BLaER1 (cell line): ENCODE measurements at regions not wholly inside any gene's neighbourhood (a gene's known extent, or its start where the extent isn't known, plus 50 kb on each side); places are given as distances from the start of the nearest gene placed in this dataset.

Experiments used
- H3K27ac ChIP-seq: shearing (Covaris generic); formaldehyde crosslinking; 2 replicates; pipeline ENCODE4 v1.8.1; 2022
- H3K27me3 ChIP-seq: shearing (Covaris generic); formaldehyde crosslinking; 2 replicates; pipeline ENCODE4 v1.8.1; 2022
- H3K36me3 ChIP-seq: shearing (Covaris generic); formaldehyde crosslinking; 2 replicates; pipeline ENCODE4 v1.8.1; 2022
- H3K4me1 ChIP-seq: shearing (Covaris generic); formaldehyde crosslinking; 2 replicates; pipeline ENCODE4 v1.8.1; 2022
- H3K4me2 ChIP-seq: shearing (Covaris generic); formaldehyde crosslinking; 2 replicates; pipeline ENCODE4 v1.8.1; 2022
- H3K4me3 ChIP-seq: shearing (Covaris generic); formaldehyde crosslinking; 2 replicates; pipeline ENCODE4 v1.8.1; 2022
- H3K9ac ChIP-seq: shearing (Covaris generic); formaldehyde crosslinking; 2 replicates; pipeline ENCODE4 v1.8.1; 2022
- H3K9me3 ChIP-seq: shearing (Covaris generic); formaldehyde crosslinking; 2 replicates; pipeline ENCODE4 v1.8.1; 2022
- H4K20me1 ChIP-seq: shearing (Covaris generic); formaldehyde crosslinking; 2 replicates; pipeline ENCODE4 v1.8.1; 2022
- Cebpa-rat ChIP-seq: shearing (Covaris generic); IDR thresholded peaks from 2 replicates; pipeline ENCODE4 v1.8.1; 2022

DNA sequence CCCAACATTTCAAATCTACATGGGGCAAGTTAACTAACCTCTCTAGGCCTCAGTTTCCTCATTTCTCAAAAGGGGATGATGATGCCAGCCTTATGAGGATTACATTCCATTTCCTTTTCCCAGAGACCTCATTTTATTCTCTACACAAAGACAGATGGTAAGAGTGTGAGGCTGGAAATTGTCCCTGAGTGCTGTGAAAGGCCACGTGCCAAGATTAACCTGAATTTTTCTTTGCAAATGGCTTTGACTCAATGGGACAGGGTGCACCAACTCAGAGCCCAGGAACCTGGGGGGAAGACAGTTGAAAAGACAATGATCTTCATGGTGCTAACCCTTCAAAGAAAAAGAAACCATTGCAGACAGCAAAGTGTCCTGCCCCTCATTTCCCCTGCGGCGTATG lies 332.8 kb downstream of the TMEM114 start:
- Histone ChIP-seq H3K9me3 (no peaks in the 10 kb centered on the region), H3K27ac (no peak overlapping the region), H4K20me1 (no peaks in the 10 kb centered on the region), H3K4me2 (no peak overlapping the region), H3K4me1 (no peaks in the 10 kb centered on the region), H3K36me3 (no peaks in the 10 kb centered on the region), H3K9ac (no peak overlapping the region), H3K4me3 (no peak overlapping the region), H3K27me3 (no peaks in the 10 kb centered on the region)
- TF ChIP-seq Cebpa-rat = no peak

- Histone ChIP-seq H3K4me2 (no peak overlapping the region), H4K20me1 (no peaks in the 10 kb centered on the region), H3K27ac (no peak overlapping the region), H3K9me3 (no peaks in the 10 kb centered on the region), H3K9ac (no peak overlapping the region), H3K4me3 (no peak overlapping the region), H3K27me3 (no peaks in the 10 kb centered on the region), H3K36me3 (no peaks in the 10 kb centered on the region), H3K4me1 (no peaks in the 10 kb centered on the region)
- TF ChIP-seq Cebpa-rat = no peak
Observed at GRCh38 chr16:8254405-8254804, 335.9 kb downstream of the TMEM114 start.

DNA sequence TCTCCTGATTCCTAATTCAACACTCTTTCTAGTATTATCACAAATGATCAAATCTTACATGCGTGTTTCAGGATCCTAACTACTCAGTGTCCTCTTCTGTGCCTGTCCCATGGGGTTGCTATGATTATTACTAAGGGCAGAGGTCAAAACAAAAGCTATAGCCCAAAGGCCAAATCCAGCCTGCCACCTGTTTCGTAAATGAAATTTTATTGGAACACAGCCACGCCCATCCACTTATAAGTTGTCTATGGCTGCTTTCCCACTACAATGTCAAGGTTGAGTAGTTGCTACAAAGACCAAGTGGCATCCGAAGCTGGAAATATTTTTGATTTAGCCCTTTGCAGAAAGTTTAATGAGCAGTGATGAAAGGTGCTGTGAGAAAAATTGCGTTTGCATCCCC lies 336.6 kb downstream of the TMEM114 start:
- no peaks in the 10 kb centered on the region for H3K36me3 ChIP-seq
- no peaks in the 10 kb centered on the region for H3K4me1 ChIP-seq
- TF ChIP-seq Cebpa-rat = no peak

DNA sequence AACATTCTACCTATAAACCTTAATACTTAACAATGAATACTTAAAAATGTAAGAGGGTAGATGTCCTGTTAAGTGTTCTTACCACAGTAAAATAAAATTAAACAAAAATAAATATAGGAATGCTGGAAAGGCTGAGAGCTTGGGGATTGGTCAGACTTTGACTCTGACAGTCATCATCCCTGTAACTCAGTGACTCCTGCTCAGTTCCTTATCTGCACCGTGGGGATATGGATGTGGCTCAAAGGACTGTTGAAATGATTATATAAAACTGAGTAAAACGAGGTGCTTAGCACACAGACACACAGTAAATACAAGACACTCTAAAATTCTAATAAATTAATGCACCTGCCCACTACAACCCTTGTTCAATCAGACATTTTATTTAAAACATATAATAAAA lies 338.6 kb downstream of the TMEM114 start:
- Histone ChIP-seq H3K4me3 (no peak overlapping the region), H3K36me3 (no peaks in the 10 kb centered on the region), H3K4me2 (no peak overlapping the region), H3K9me3 (no peaks in the 10 kb centered on the region), H3K4me1 (no peaks in the 10 kb centered on the region), H3K9ac (no peak overlapping the region), H3K27ac (no peak overlapping the region), H3K27me3 (no peaks in the 10 kb centered on the region), H4K20me1 (no peaks in the 10 kb centered on the region)
- TF ChIP-seq Cebpa-rat = no peak

More for the DNA sequence above, 336.6 kb downstream of the TMEM114 start:
- no peaks in the 10 kb centered on the region for H3K27me3 ChIP-seq
- H3K4me2 ChIP-seq = no peak overlapping the region
- no peak overlapping the region for H3K27ac ChIP-seq
- H3K9me3 ChIP-seq = no peaks in the 10 kb centered on the region
- no peaks in the 10 kb centered on the region for H4K20me1 ChIP-seq
- H3K4me3 ChIP-seq = no peak overlapping the region
- H3K9ac ChIP-seq = no peak overlapping the region

DNA sequence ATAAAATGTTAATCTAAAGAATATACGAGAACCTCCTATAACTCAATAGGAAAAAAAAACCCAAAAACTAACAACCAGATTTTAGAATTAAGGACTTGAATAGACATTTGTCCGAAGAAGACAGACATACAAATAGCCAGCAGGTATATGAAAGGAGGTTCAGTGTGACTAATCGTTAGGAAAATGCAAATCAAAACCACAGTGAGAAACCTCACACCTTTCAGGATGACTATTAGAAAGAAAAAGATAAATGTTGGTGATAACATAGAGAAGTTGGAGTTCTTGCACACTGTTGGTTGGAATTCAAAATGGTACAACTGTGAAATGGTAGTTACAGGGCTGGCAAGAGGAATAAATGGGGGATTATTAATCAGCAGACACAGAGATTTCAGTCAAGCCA lies 339.0 kb downstream of the TMEM114 start:
- Histone ChIP-seq H3K27ac (no peak overlapping the region), H3K9me3 (no peaks in the 10 kb centered on the region), H3K9ac (no peak overlapping the region), H3K4me1 (no peaks in the 10 kb centered on the region), H3K36me3 (no peaks in the 10 kb centered on the region), H3K27me3 (no peaks in the 10 kb centered on the region), H3K4me3 (no peak overlapping the region), H3K4me2 (no peak overlapping the region), H4K20me1 (no peaks in the 10 kb centered on the region)
- no peak for TF ChIP-seq Cebpa-rat

- Histone ChIP-seq H3K9me3 (no peaks in the 10 kb centered on the region), H4K20me1 (no peaks in the 10 kb centered on the region), H3K4me2 (no peak overlapping the region), H3K4me3 (no peak overlapping the region), H3K9ac (no peak overlapping the region), H3K36me3 (no peaks in the 10 kb centered on the region), H3K4me1 (no peaks in the 10 kb centered on the region), H3K27me3 (no peaks in the 10 kb centered on the region), H3K27ac (no peak overlapping the region)
- no peak for TF ChIP-seq Cebpa-rat
Observed at GRCh38 chr16:8247993-8248392, 342.3 kb downstream of the TMEM114 start.

DNA sequence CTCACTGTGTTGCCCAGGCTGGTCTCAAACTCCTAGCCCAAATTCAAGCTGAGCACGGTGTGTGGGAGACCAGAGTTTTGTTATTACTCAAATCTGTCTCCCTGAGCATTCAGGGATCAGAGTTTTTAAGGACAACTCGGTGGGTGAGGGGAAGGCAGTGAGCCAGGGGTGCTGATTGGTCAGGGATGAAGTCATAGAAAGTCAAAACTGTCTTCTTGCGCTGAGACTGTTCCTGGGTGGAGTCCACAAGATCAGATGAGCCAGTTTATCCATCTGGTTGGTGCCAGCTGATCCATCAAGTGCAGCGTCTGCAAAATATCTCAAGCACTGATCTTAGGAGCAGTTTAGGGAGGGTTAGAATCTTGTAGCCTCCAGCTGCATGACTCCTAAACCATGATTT lies 346.3 kb downstream of the TMEM114 start:
- Histone ChIP-seq H3K4me2 (no peak overlapping the region), H3K36me3 (no peaks in the 10 kb centered on the region), H3K27me3 (no peaks in the 10 kb centered on the region), H3K4me3 (no peak overlapping the region), H3K4me1 (no peaks in the 10 kb centered on the region), H3K27ac (no peak overlapping the region), H3K9ac (no peak overlapping the region), H4K20me1 (no peaks in the 10 kb centered on the region), H3K9me3 (no peaks in the 10 kb centered on the region)
- TF ChIP-seq Cebpa-rat = no peak

DNA sequence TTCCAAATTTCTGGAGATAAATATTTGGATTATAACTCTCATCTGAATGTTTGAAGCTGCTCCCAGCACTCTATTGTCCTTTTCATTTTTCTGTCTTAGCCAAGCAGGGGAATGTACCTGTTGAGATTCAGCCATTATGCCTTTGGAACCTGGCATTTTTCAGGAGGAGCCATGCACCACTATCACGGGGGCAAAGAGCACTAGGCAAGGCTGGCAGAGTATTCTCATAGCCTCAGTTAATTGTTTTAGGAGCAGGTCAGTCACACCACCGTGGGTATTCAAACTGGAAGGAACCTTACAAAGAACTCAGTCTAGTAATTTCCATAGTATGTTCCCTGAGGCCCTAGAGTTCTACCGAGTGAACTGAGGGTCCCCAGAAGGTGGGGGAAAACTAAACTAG lies 348.9 kb downstream of the TMEM114 start:
- H3K9me3 ChIP-seq = no peaks in the 10 kb centered on the region
- no peak overlapping the region for H3K4me3 ChIP-seq
- H4K20me1 ChIP-seq = no peaks in the 10 kb centered on the region
- H3K4me2 ChIP-seq = no peak overlapping the region
- H3K27ac ChIP-seq = no peak overlapping the region
- H3K4me1 ChIP-seq = no peaks in the 10 kb centered on the region
- no peaks in the 10 kb centered on the region for H3K27me3 ChIP-seq
- TF ChIP-seq Cebpa-rat = no peak
- no peaks in the 10 kb centered on the region for H3K36me3 ChIP-seq
- no peak overlapping the region for H3K9ac ChIP-seq

DNA sequence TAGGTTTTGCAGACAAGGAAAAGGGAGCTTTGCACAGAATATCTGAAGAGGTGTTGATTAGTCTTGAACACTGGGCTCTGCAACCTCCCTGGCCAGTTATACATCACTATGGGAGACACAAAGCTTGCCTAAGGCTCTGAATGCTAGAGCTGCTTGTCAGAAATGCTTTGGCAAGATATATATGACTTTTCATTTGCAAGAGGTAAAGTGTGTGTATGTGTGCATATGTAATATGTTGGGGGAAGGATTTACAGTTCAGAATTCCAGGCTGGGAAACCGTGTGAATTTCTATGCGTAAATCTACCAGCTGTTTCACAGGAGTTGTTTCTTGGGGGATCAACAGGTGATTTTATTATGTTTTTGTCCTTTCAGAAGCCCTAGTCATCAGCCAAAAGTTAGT lies 350.9 kb downstream of the TMEM114 start:
- no peaks in the 10 kb centered on the region for H3K9me3 ChIP-seq
- no peaks in the 10 kb centered on the region for H4K20me1 ChIP-seq
- no peaks in the 10 kb centered on the region for H3K27me3 ChIP-seq
- no peak overlapping the region for H3K9ac ChIP-seq
- no peak overlapping the region for H3K27ac ChIP-seq
- H3K4me2 ChIP-seq = no peak overlapping the region
- TF ChIP-seq Cebpa-rat = no peak
- no peak overlapping the region for H3K4me3 ChIP-seq
- H3K4me1 ChIP-seq = no peaks in the 10 kb centered on the region
- H3K36me3 ChIP-seq = no peaks in the 10 kb centered on the region

GRCh38 chr16:8237452-8237851 lies 352.9 kb downstream of the TMEM114 start:
- Histone ChIP-seq H3K36me3 (no peaks in the 10 kb centered on the region), H3K9me3 (no peaks in the 10 kb centered on the region), H3K27me3 (no peaks in the 10 kb centered on the region), H3K4me1 (no peaks in the 10 kb centered on the region), H3K4me3 (no peak overlapping the region), H3K4me2 (no peak overlapping the region), H3K9ac (no peak overlapping the region), H3K27ac (no peak overlapping the region), H4K20me1 (no peaks in the 10 kb centered on the region)
- no peak for TF ChIP-seq Cebpa-rat

GRCh38 chr16:8236816-8237215 lies 353.5 kb downstream of the TMEM114 start:
- Histone ChIP-seq H4K20me1 (no peaks in the 10 kb centered on the region), H3K9me3 (no peaks in the 10 kb centered on the region), H3K27me3 (no peaks in the 10 kb centered on the region), H3K9ac (no peak overlapping the region), H3K4me1 (no peaks in the 10 kb centered on the region), H3K36me3 (no peaks in the 10 kb centered on the region), H3K27ac (no peak overlapping the region), H3K4me3 (no peak overlapping the region), H3K4me2 (no peak overlapping the region)
- no peak for TF ChIP-seq Cebpa-rat
